HepG2 (cell line): ENCODE measurements at regions not wholly inside any gene's neighbourhood (a gene's known extent, or its start where the extent isn't known, plus 50 kb on each side); places are given as distances from the start of the nearest gene placed in this dataset.

ENCODE experiments used
- ATAC-seq: fragments of 200-7000 bp; cut with Tn5 transposase; 3 replicates; pipeline ENCODE4 v1.9.1; 2020; ENCODE audit warnings: mild to moderate bottlenecking, moderate library complexity
- BruUV-seq: library from RNA; stranded (reverse); fragments of 400-500 nt; replicated peaks from 2 replicates; lab custom pipeline; 2021; lab: Mats Ljungman, UMichigan
- CTCF ChIA-PET: fragments of 300-600 bp; formaldehyde crosslinking; extraction: SDS; loops from one replicate; lab custom pipeline; 2021; ENCODE audit warnings: low total read pairs, inconsistent platforms, low intra/inter-chr PET ratio; lab: Yijun Ruan, JAX
- POLR2A ChIA-PET: fragments of 350-600 bp; sonication (Branson Sonifier 250); formaldehyde crosslinking; loops from one replicate; lab custom pipeline; 2020; ENCODE audit warnings: antibody characterized with exemption, inconsistent platforms; lab: Yijun Ruan, JAX
- DNase-seq: peaks from one replicate; pipeline ENCODE4 v3.0.0-alpha.2; 2015; ENCODE audit warnings: low spot score
- FAIRE-seq: peaks from 3 replicates; lab custom pipeline; 2011; peaks lifted over from hg19 to GRCh38; lab: Jason Lieb, UNC
- H2AFZ ChIP-seq: one replicate; pipeline ENCODE4 v1.6.1; 2011; ENCODE audit warnings: low read length, inconsistent platforms
- H3K27ac ChIP-seq: fragments of 300-600 bp; 3 replicates; pipeline ENCODE4 v1.8.0; 2011; ENCODE audit warnings: mixed run types, mild to moderate bottlenecking, mixed read lengths, low read length, inconsistent platforms; ENCODE audit not compliant: insufficient read depth; ENCODE audit errors: extremely low read length
- H3K27me3 ChIP-seq, 2 experiments: fragments of 200-600 bp in 1 of 2; 2 replicates in 1 of 2; 3 replicates in 1 of 2; pipeline versions ENCODE4 v1.6.0 to v1.8.0; 2011; ENCODE audit warnings: low read length in 2 of 2, mild to moderate bottlenecking in 2 of 2, moderate library complexity in 2 of 2, inconsistent platforms in 1 of 2; ENCODE audit not compliant: insufficient read depth in 2 of 2, control insufficient read depth in 1 of 2
- H3K36me3 ChIP-seq, 2 experiments: fragments of 200-600 bp in 1 of 2; replicated peaks in 1 of 2; 2 replicates in 1 of 2; 3 replicates in 1 of 2; pipeline versions ENCODE4 v1.5.1 to v1.8.0; 2011; ENCODE audit warnings: low read length in 2 of 2, inconsistent platforms in 1 of 2; ENCODE audit not compliant: insufficient read depth in 2 of 2, control insufficient read depth in 1 of 2
- H3K4me1 ChIP-seq: 2 replicates; pipeline ENCODE4 v1.5.1; 2012; ENCODE audit warnings: low read length, inconsistent platforms; ENCODE audit not compliant: insufficient read depth
- H3K4me2 ChIP-seq: 2 replicates; pipeline ENCODE4 v1.6.0; 2011; ENCODE audit warnings: low read depth, low read length, inconsistent platforms
- H3K4me3 ChIP-seq, 3 experiments: fragments of 200-600 bp in 1 of 3; sonication (generic), shearing (Covaris generic) in 1 of 3; replicated peaks in 1 of 3; 2 replicates each; pipeline ENCODE4 v1.5.1; 2011 to 2016; ENCODE audit warnings: low read length in 3 of 3, inconsistent platforms in 2 of 3, low read depth in 2 of 3, mild to moderate bottlenecking in 2 of 3, control low read depth in 1 of 3, mixed read lengths in 1 of 3; ENCODE audit not compliant: insufficient read depth in 1 of 3
- H3K79me2 ChIP-seq: one replicate; pipeline ENCODE4 v1.6.1; 2011; ENCODE audit warnings: low read length, inconsistent platforms; ENCODE audit not compliant: insufficient read depth
- H3K9ac ChIP-seq: 2 replicates; pipeline ENCODE4 v1.6.0; 2011; ENCODE audit warnings: mild to moderate bottlenecking, low read depth, low read length, inconsistent platforms; ENCODE audit not compliant: insufficient read depth
- H3K9me3 ChIP-seq: 2 replicates; pipeline ENCODE4 v1.5.1; 2012; ENCODE audit warnings: mild to moderate bottlenecking, low read length
- H4K20me1 ChIP-seq: 2 replicates; pipeline ENCODE4 v1.6.0; 2011; ENCODE audit warnings: inconsistent platforms, mild to moderate bottlenecking, low read length, moderate library complexity; ENCODE audit not compliant: insufficient read depth
- AGO1 ChIP-seq: fragments of 200-400 bp; formaldehyde crosslinking; IDR thresholded peaks from 2 replicates; pipeline ENCODE4 v1.6.1; 2017; ENCODE audit warnings: mild to moderate bottlenecking, low read depth, low read length, moderate library complexity; ENCODE audit not compliant: poor library complexity, severe bottlenecking
- ARNT ChIP-seq: fragments of 450-650 bp; IDR thresholded peaks from 2 replicates; pipeline ENCODE4 v1.6.1; 2017
- ARNTL ChIP-seq: sonication (generic); formaldehyde crosslinking; IDR thresholded peaks from 2 replicates; pipeline ENCODE4 v1.4.0; 2020; ENCODE audit warnings: mild to moderate bottlenecking, missing genetic modification reagents
- BHLHE40 ChIP-seq: IDR thresholded peaks from 2 replicates; pipeline ENCODE4 v1.6.1; 2011; ENCODE audit warnings: low read length, improper control_type of control experiment
- ELF1 ChIP-seq: sonication (generic); formaldehyde crosslinking; IDR thresholded peaks from 2 replicates; pipeline ENCODE4 v1.4.0; 2020; ENCODE audit warnings: missing genetic modification reagents
- HOXD1 ChIP-seq: sonication (generic); formaldehyde crosslinking; IDR thresholded peaks from 2 replicates; pipeline ENCODE4 v1.5.0; 2020; ENCODE audit warnings: missing genetic modification reagents
- KMT2A ChIP-seq: sonication (generic); formaldehyde crosslinking; IDR thresholded peaks from 2 replicates; pipeline ENCODE4 v1.4.0; 2020; ENCODE audit warnings: missing genetic modification reagents
- NBN ChIP-seq: fragments of 450-650 bp; conservative IDR thresholded peaks from 2 replicates; pipeline ENCODE4 v1.6.1; 2017
- PBX2 ChIP-seq: IDR thresholded peaks from 2 replicates; pipeline ENCODE4 v1.6.1; 2016; ENCODE audit warnings: control low read depth
- RAD21 ChIP-seq: fragments of 450-650 bp; formaldehyde crosslinking; IDR thresholded peaks from 2 replicates; pipeline ENCODE4 v1.5.0; 2020; ENCODE audit warnings: mild to moderate bottlenecking
- ZBTB10 ChIP-seq: sonication (generic); formaldehyde crosslinking; IDR thresholded peaks from 2 replicates; pipeline ENCODE4 v1.4.0; 2020; ENCODE audit warnings: missing genetic modification reagents, borderline replicate concordance
- ZBTB42 ChIP-seq: sonication (generic); formaldehyde crosslinking; IDR thresholded peaks from 2 replicates; pipeline ENCODE4 v1.5.0; 2020; ENCODE audit warnings: mild to moderate bottlenecking, missing genetic modification reagents
- ZNF225 ChIP-seq: sonication (generic); formaldehyde crosslinking; IDR thresholded peaks from 2 replicates; pipeline ENCODE4 v1.4.0; 2020; ENCODE audit warnings: mild to moderate bottlenecking, missing genetic modification reagents
- ZNF33B ChIP-seq: sonication (generic); formaldehyde crosslinking; IDR thresholded peaks from 2 replicates; pipeline ENCODE4 v1.5.1; 2020; ENCODE audit warnings: mild to moderate bottlenecking, missing genetic modification reagents
- ZNF44 ChIP-seq: sonication (generic); formaldehyde crosslinking; IDR thresholded peaks from 2 replicates; pipeline ENCODE4 v1.5.1; 2020; ENCODE audit warnings: mild to moderate bottlenecking, missing genetic modification reagents
- ZNF747 ChIP-seq: sonication (generic); formaldehyde crosslinking; IDR thresholded peaks from 2 replicates; pipeline ENCODE4 v1.8.1; 2023; ENCODE audit warnings: missing genetic modification reagents, mild to moderate bottlenecking, borderline replicate concordance
- whole genome bisulfite sequencing: methylation state at CpG from one replicate; pipeline ENCODE4 v1.1.6; 2017; ENCODE audit warnings: low lambda C conversion rate; 5-methylcytosine and 5-hydroxymethylcytosine counted together
- in situ Hi-C: cut with HindIII; loops from 2 replicates; pipeline ENCODE4 v1.10.0; 2017; ENCODE audit warnings: low pct_unique_long_range_greater_than_20kb; ENCODE audit not compliant: extremely low pct_ligation_motif_present
- intact Hi-C: fragments of 100-400 bp; cut with micrococcal nuclease; formaldehyde crosslinking; loops from one replicate; pipeline ENCODE4 v1.10.0; 2022; ENCODE audit not compliant: unreplicated experiment
- TF ChIP-seq, protein P1 (sequence below): sonication (generic); formaldehyde crosslinking; IDR thresholded peaks from 2 replicates; pipeline ENCODE4 v1.5.0; 2020; ENCODE audit warnings: mild to moderate bottlenecking, missing genetic modification reagents, borderline replicate concordance

DNA sequence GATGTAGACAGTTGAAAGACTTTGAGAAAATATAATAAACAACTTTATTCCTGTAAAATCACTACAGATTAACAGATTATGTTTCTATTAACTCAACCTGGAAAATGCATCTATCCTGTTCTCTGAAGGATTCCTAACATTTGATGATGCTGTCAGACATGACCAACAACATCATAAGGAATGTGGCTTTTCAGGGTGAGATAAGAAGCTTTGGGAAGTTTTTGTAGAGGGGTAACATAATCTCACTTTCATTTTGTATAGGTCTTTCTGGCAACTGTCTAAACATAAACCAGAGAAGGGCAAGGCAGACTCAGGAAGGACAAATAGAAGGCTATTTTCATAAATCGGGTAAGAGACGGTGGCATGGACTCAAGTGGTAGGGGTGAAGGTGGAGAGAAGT, 112.2 kb downstream of the TES start:
- Histone ChIP-seq H3K9me3 (no peaks in the 10 kb centered on the region), H3K36me3 (no peaks in the 10 kb centered on the region), H3K27ac (no peak overlapping the region), H2AFZ (no peak overlapping the region), H3K4me2 (no peak overlapping the region), H3K4me1 (no peaks in the 10 kb centered on the region), H4K20me1 (no peaks in the 10 kb centered on the region), H3K9ac (no peak overlapping the region), H3K79me2 (no peaks in the 10 kb centered on the region), H3K27me3 (no peaks in the 10 kb centered on the region), H3K4me3 (no peak overlapping the region)
- FAIRE-seq = no peak
- ChIA-PET POLR2A (no interaction called here), CTCF (no interaction called here)
- DNase-seq = no peak
- in situ Hi-C loops (no loop called here), intact Hi-C loops (no loop called here)
- 79% methylated on average over 2 of the region's 2 CpGs for WGBS
- no TSS peak for BruUV-seq
- ATAC-seq = no peak
- TF ChIP-seq RAD21 (no peak), KMT2A (CRISPR knock-in tag) (no peak), ZNF747 (CRISPR knock-in tag) (no peak), ELF1 (no peak), ZBTB42 (CRISPR knock-in tag) (no peak), ZNF44 (CRISPR knock-in tag) (no peak), ZNF225 (CRISPR knock-in tag) (no peak)

GRCh38 chr7:116324582-116324981, 114.2 kb downstream of the TES start:
- CTCF ChIA-PET = no interaction called here
- no peak for TF ChIP-seq NBN
- TF ChIP-seq ARNTL (CRISPR knock-in tag) = no peak
- no peak for TF ChIP-seq ZNF33B (CRISPR knock-in tag)
- TF ChIP-seq HOXD1 (CRISPR knock-in tag) = no peak
- TF ChIP-seq, protein P1, sequence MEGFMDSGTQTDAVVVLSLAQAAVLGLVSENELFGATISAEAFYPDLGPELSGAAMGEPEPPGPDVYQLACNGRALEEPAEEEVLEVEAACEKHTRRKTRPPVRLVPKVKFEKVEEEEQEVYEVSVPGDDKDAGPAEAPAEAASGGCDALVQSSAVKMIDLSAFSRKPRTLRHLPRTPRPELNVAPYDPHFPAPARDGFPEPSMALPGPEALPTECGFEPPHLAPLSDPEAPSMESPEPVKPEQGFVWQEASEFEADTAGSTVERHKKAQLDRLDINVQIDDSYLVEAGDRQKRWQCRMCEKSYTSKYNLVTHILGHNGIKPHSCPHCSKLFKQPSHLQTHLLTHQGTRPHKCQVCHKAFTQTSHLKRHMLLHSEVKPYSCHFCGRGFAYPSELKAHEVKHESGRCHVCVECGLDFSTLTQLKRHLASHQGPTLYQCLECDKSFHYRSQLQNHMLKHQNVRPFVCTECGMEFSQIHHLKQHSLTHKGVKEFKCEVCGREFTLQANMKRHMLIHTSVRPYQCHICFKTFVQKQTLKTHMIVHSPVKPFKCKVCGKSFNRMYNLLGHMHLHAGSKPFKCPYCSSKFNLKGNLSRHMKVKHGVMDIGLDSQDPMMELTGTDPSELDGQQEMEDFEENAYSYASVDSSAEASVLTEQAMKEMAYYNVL (CRISPR knock-in tag) = no peak
- no peak for TF ChIP-seq PBX2 (CRISPR knock-in tag)
- no peak for TF ChIP-seq ARNT
- TF ChIP-seq ZBTB10 (CRISPR knock-in tag) = no peak
- TF ChIP-seq AGO1 = no peak
- no peak for TF ChIP-seq BHLHE40

More at GRCh38 chr7:116324582-116324981, 114.2 kb downstream of the TES start:
- no peak for ATAC-seq
- no TSS peak for BruUV-seq
- Histone ChIP-seq H3K36me3 (no peaks in the 10 kb centered on the region), H3K27ac (no peak overlapping the region), H3K9ac (no peak overlapping the region), H4K20me1 (no peaks in the 10 kb centered on the region), H3K4me3 (no peak overlapping the region), H3K79me2 (no peaks in the 10 kb centered on the region), H2AFZ (no peak overlapping the region), H3K4me2 (no peak overlapping the region), H3K27me3 (no peaks in the 10 kb centered on the region), H3K9me3 (no peaks in the 10 kb centered on the region), H3K4me1 (no peaks in the 10 kb centered on the region)
- WGBS = 0% methylated on average over 1 of the region's 2 CpGs
- in situ Hi-C loops (no loop called here), intact Hi-C loops (no loop called here)
- POLR2A ChIA-PET = no interaction called here
- DNase-seq = no peak
- no peak for FAIRE-seq
